ENCODE measurements at regions not wholly inside any gene's neighbourhood (a gene's known extent, or its start where the extent isn't known, plus 50 kb on each side); places are given as distances from the start of the nearest gene placed in this dataset.

- H3K27me3 ChIP-seq = no peaks in the 10 kb centered on the region
- H3K4me3 ChIP-seq (ENCODE audit: low read depth in 1 of 2, low read length in 1 of 2) = no peak overlapping the region
- H3K4me1 ChIP-seq (ENCODE audit: control insufficient read depth in 1 of 2, insufficient read depth in 1 of 2, low read depth in 1 of 2, low read length in 1 of 2) = no peaks in the 10 kb centered on the region
- no peaks in the 10 kb centered on the region for H3K9me3 ChIP-seq
- H3K36me3 ChIP-seq = no peaks in the 10 kb centered on the region
- TF ChIP-seq CTCF (IDR thresholded peaks at IDR 0.05) = no peak
- H3K27ac ChIP-seq = no peak overlapping the region
These were observed 475.2 kb upstream of the UBE2E3 start for GRCh38 chr2:180505203-180505602.

GRCh38 chr2:180497621-180498152 is 482.7 kb upstream of the UBE2E3 start:
- Histone ChIP-seq H3K36me3 (no peaks in the 10 kb centered on the region), H3K4me3 (ENCODE audit: low read depth in 1 of 2, low read length in 1 of 2) (no peak overlapping the region), H3K27me3 (no peaks in the 10 kb centered on the region), H3K9me3 (no peaks in the 10 kb centered on the region), H3K27ac (no peak overlapping the region), H3K4me1 (ENCODE audit: control insufficient read depth in 1 of 2, insufficient read depth in 1 of 2, low read depth in 1 of 2, low read length in 1 of 2) (no peaks in the 10 kb centered on the region)
- TF ChIP-seq CTCF (IDR thresholded peaks at IDR 0.05) = no peak

GRCh38 chr2:180495606-180496005 is 484.8 kb upstream of the UBE2E3 start:
- Histone ChIP-seq H3K9me3 (no peaks in the 10 kb centered on the region), H3K4me1 (ENCODE audit: control insufficient read depth in 1 of 2, insufficient read depth in 1 of 2, low read depth in 1 of 2, low read length in 1 of 2) (no peaks in the 10 kb centered on the region), H3K27me3 (no peaks in the 10 kb centered on the region), H3K36me3 (no peaks in the 10 kb centered on the region), H3K27ac (no peak overlapping the region), H3K4me3 (ENCODE audit: low read depth in 1 of 2, low read length in 1 of 2) (no peak overlapping the region)
- TF ChIP-seq CTCF (IDR thresholded peaks at IDR 0.05) = no peak

GRCh38 chr2:180494286-180494685 is 486.1 kb upstream of the UBE2E3 start:
- Histone ChIP-seq H3K27ac (no peak overlapping the region), H3K36me3 (no peaks in the 10 kb centered on the region), H3K4me3 (ENCODE audit: low read depth in 1 of 2, low read length in 1 of 2) (no peak overlapping the region), H3K4me1 (ENCODE audit: control insufficient read depth in 1 of 2, insufficient read depth in 1 of 2, low read depth in 1 of 2, low read length in 1 of 2) (no peaks in the 10 kb centered on the region), H3K27me3 (no peaks in the 10 kb centered on the region), H3K9me3 (no peaks in the 10 kb centered on the region)
- no peak for TF ChIP-seq CTCF (IDR thresholded peaks at IDR 0.05)

- TF ChIP-seq CTCF (IDR thresholded peaks at IDR 0.05) = no peak
- Histone ChIP-seq H3K36me3 (no peaks in the 10 kb centered on the region), H3K27ac (no peak overlapping the region), H3K4me3 (ENCODE audit: low read depth in 1 of 2, low read length in 1 of 2) (no peak overlapping the region), H3K4me1 (ENCODE audit: control insufficient read depth in 1 of 2, insufficient read depth in 1 of 2, low read depth in 1 of 2, low read length in 1 of 2) (no peaks in the 10 kb centered on the region), H3K9me3 (no peaks in the 10 kb centered on the region), H3K27me3 (no peaks in the 10 kb centered on the region)
These were observed 475.6 kb upstream of the CWC22 start for GRCh38 chr2:180482696-180483095.

- Histone ChIP-seq H3K4me3 (ENCODE audit: low read depth in 1 of 2, low read length in 1 of 2) (no peak overlapping the region), H3K9me3 (no peaks in the 10 kb centered on the region), H3K27me3 (no peaks in the 10 kb centered on the region), H3K27ac (no peak overlapping the region), H3K4me1 (ENCODE audit: control insufficient read depth in 1 of 2, insufficient read depth in 1 of 2, low read depth in 1 of 2, low read length in 1 of 2) (no peaks in the 10 kb centered on the region), H3K36me3 (no peaks in the 10 kb centered on the region)
- no peak for TF ChIP-seq CTCF (IDR thresholded peaks at IDR 0.05)
These were observed 474.9 kb upstream of the CWC22 start for GRCh38 chr2:180481998-180482397.

Measured in neutrophil (primary cell).